HG03097 (cell line): ENCODE measurements at regions not wholly inside any gene's neighbourhood (a gene's known extent, or its start where the extent isn't known, plus 50 kb on each side); places are given as distances from the start of the nearest gene placed in this dataset.

Source experiments
- ATAC-seq: cut with Tn5 transposase; IDR thresholded peaks from one replicate; pipeline ENCODE4 v1.9.1; 2021; ENCODE audit not compliant: unreplicated experiment, low FRiP score

DNA sequence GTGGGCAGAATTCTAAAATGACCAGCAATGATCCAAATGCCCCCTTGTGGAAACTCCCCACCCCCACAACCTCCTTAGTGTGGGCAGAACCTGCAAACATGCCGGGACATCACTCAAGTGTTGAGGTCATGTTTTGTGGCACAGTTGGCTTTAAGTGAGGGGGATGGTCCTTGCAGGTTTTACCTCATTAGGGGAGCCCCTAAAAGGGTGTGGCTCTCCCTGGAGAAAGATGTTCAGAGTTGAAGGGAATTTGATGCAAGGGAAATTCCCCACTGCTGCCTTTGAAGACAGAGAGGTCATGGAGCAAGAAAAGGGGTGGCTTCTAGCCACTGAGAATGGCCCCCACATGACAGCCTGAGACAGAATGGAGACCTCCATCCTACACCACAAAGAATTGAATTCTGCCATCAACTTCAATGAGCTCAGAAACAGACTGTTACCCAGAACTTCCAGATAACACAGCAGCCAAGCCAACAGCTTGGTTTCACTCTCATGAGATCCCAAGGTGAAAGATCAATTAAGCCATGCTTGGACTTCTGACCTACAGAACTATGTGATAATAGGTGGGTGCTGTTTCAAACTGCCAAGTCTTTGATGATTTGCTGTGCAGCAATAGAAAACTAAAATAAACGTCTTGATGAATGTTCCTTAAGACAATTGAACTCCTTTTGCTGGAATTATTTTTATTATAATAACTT, 103.4 kb downstream of the MED10 start:
- ATAC-seq = no peak

DNA sequence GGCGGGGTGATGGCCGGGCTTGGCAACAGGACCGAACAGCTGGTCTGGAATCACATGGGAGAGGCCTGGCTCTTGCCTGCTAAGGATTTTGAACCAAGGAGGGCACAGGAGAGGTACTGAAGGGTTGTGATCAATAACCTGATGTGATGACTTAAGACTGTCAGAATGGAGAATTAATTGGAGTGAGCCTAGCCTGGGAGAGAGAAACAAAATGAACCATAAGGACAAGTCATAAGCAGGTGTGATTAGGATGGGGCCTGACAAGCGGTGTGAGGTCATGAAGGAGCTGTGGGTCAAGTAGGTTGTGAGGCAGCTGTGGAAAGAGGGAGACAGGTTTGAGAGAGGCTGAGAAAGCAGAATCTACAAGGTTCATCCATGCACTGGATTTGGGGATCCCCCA, 104.6 kb downstream of the MED10 start:
- no peak for ATAC-seq

DNA sequence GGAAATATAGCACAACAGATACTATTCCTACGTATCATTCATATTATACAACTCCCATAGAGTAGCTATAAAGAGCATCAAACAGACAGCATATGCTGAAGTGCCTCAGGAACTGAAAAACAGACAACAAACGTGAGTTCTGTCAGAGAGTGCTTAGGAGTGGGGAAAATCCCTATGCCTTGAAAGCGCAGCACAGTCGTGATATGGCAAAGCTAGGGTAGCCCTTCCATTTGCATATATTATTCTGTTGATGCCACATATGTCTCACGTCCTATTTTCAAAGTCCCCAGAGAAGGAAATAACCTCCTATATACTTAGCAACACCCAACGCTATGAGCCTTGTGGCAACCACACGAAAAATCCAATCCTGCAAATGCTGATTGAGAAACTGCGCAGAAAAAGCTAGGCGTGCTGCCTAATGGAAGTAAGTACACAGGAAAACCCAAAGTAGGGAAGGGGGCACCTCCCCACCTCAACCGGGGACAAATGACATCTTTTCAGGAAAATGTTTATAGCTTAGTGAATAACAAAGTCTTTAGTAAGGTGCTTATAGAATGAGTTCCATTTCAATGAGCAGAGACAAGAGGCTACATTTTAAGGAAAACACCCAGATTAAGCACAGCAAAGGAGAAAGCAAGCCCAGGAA, 105.1 kb downstream of the MED10 start:
- ATAC-seq = no peak

DNA sequence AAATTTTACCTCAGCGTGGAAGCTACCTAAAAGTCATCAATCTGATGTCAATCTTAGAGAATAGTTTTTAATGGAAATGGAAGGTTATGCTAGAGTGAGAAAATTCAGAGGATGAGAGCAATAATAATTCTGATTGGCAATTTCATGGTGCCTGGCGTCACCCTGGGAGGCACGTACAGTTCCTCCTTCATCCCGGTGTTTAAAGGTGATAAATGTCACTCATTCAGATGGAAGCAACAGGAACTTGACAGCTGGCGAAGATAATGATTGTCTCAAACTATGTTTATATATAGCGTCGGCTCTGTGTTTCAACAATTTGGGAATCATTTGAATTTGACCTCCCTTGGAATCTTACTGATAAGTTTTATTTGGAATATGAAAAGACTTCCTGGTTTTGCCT, 108.4 kb downstream of the MED10 start:
- no peak for ATAC-seq

DNA sequence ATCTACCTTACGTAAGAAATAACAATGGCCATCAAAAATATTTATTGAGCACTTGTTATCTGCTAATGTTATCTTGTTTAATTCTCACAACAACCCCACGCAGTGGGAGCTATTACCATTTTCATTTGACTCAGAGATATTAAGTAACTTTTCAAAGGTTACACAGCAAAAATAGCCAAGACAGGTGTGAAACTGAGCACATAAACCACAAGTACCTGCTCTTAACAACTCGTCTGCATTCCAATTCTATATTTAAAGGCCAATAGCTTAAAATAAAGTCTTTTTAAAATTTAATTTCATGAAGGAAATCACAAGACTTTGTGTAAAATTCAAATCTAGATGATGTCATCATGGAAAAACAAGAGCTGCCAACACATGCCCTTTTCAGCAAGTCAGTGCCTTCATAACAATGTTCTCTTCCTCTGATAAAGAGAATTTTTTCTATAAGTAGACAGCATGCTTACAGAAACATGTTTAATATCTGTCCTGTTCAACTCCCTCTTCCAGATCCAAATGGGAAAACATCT, 111.6 kb downstream of the MED10 start:
- no peak for ATAC-seq

DNA sequence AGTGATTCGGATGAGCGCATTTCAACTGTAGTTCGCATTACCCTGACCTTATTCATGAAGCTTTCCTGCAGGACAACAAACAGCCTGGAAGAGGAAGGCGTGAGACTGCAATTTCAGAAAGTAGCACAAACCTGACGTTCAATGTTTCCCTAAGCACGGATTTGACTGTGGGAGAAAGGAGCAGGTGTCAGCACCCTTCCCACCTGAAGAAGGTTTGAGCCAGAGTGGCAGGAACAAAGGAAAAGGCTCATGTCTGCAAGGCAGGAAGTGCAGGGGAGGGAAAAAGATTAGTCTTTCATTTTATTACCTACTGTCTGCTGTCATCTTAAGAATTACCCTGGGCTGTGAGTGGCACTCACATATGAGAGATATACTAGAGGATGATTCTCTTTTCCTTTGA, 114.0 kb downstream of the MED10 start:
- no peak for ATAC-seq

DNA sequence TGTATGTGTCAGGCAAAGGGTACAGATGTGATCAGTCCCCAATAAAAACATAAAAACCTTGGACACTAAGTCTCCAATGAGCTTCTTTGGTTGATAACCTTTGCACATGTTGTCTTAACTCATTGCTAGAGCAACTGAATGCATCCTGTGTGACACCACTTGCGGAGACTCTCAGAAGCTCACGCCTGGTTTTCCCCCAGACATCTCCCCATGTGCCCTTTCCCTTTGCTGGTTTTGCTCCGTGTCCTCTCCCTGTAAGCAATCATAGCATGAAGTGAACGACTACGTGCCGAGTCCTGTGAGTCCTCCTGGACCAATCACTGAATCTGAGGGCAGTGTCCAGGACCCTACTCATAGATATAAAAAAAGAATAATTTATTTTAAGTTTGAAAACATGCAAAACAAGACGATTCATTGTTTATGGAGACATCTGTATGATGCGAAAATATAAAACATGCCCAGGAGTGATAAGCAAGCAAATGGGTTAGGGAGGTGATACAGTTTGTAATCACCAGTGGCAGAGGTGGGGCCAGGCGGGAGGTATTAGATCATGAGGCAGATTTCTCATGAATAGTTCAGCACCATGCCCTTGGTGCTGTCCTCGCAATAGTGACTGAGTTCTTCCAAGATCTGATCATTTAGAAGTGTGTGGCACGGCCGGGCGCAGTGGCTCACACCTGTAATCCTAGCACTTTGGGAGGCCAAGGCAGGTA, 115.5 kb downstream of the MED10 start:
- ATAC-seq = no peak

DNA sequence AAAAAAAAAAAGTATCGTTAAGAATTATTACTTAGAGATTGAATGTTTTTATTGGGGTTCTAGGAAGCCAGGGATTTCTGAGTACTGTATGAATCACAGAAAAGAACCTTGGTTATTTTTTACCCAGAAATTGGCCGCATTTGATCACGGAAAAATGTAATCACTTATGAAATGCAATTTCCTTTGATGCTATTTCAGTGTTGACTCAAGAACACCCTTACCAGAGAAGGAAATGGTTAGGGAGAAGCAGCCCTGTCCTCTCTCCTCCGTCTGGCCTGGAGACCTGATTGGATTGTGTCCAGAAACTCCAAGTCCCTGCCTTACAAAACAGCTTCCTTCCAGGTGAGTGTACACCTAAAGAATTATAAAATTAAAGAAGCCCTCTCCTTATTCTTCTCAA, 116.7 kb downstream of the MED10 start:
- no peak for ATAC-seq

DNA sequence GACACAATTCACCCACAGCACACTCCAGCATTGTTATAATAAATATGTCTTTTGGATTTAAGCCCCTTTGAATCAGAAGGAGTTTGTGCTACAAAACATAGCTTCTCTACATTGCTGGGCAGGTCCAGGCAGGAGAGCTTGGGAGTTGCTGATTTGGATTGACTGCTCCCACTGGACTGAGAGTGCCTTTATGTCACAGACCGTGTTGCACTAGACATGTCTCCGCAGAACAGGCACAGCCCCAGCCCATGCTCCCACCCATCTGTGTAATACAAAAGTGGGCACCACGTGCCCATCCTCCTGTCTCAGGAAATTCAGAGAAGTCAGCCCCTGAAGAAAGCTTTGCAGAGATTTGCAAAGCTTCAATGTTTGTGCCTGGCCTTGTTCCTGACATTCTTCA, 117.1 kb downstream of the MED10 start:
- ATAC-seq = no peak

DNA sequence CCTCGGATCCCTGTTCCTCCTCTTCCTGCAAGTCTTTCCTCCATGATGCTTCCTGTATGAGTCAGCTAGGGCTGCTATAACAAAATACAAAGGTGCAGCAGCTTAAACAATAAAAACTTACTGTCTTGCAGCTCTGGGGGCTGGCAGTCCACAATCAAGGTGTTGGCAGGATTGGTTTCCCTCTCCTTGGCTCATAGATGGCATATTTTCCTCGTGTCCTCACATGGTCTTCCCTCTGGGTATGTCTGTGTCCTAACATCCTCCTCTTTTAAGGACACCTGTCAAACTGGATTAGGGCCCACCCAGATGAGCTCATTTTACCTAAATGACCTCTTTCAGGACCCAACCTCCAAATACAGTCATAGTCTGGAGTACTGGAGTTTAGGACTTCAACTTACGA, 117.5 kb downstream of the MED10 start:
- no peak for ATAC-seq

DNA sequence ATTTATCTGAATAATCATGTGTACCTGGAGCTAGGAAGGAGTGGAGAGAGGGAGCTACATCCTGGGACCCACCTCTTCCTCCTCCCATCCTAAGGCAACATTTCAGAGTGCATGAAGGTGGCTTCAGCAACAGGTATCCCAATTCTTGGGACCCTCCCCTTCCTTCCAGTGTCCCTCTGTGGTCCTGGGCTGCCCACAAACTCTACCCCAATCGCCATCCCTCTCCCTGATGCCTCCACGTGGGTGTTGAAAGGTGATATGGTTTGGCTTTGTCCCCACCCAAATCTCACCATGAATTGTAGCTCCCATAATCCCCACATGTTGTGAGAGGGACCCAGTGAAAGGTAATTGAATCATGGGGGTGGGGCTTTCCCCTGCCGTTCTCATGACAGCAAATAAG, 121.4 kb downstream of the MED10 start:
- no peak for ATAC-seq

DNA sequence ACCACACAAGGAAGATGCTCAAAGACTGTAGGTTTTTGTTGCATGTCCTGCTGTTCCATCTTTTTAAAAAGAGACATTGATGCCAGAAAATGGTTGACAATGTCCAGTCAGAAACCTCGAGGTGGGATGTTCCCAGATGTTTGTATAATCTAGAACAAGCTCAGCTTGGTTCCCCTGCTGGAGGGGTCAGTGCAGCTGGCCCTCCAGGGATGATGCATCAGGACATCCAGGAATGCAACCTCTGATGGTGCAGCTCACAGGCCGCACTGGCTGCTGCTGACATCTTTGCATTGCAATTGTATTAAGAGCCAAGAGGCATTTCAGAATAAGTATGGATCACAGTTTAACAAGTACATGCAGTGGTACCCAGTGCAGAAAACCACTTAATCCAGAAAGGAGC, 122.4 kb downstream of the MED10 start:
- ATAC-seq = no peak

DNA sequence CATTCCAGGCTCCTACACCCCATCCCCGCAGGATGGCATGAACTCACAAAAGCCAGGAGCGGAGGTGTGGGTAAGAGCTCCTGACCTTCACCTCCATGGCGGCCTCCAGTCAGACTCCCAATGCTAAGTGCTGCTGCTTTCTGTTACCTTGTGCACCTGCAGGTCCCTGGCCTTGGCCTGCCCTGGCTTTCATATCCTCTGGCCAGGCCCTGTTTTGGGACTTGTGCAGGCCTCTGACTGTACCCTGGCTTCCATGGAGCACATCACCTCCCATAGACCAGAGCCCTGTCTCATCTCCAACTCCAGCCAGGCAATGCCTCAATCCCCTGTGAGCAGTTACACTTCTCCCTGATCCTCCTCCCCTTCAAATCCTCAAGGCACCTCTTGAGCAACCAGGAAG, 124.5 kb downstream of the MED10 start:
- ATAC-seq = no peak

DNA sequence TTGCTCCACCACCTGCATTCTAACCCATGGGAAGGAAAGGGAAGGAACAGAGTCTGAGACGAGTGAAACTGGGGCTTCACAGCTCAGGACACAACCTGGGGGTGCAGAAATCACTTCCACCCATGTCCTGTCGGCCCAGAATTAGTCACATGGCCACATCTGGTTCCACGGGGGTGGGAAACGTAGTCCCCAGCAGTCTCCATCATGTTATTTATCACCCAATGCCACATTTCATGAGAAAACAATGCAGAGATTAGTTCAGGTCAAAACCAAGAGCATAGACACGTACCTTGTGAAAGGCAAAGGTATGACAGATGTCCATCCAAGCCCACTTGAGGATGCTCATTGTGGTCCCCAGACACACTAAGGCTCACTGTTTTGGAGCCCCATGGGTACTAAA, 125.1 kb downstream of the MED10 start:
- no peak for ATAC-seq

DNA sequence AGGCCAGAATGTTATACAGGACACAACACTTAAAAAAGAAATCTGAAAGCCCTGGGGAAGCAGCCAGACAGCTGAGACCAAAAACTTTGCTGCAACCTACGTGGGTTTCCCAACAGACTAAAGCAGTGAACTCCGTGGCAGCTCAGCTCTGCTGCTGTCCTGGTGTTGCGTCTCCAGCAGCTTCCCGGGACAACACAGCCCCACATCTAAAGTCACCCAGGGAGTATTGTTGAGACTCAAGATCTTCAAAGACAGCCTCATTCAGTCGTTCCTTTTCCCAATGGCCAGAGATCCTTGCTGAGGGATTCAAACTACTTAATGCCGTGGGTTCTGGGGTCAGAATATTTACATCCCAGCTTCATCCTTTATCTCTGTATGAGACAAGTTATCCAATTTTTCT, 125.8 kb downstream of the MED10 start:
- ATAC-seq = no peak

DNA sequence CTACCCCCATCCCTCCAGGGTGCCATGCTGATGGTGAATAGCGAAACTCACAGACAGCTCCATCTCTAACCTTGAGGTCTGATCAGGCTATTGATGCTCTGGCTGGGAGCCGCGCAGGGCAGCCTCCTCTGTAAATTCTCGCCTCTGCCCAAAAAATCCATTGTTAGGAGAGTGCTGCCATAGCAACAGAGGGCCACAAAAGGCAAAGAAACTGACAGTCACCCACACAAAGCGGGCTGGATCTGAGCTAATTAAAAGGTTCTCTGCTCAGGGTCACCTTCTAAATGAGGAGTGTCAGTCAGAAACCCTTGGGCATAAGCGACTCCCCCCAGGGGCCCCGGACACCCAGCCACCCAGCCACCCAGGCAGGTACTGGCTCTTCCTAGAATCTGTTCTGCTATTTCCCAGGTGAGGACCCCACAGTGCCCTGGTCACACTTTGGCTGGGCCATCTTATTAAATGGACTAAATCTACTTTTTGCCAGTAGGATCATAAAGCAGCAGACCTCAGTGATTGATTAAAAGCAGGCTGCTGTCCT, 126.7 kb downstream of the MED10 start:
- no peak for ATAC-seq

DNA sequence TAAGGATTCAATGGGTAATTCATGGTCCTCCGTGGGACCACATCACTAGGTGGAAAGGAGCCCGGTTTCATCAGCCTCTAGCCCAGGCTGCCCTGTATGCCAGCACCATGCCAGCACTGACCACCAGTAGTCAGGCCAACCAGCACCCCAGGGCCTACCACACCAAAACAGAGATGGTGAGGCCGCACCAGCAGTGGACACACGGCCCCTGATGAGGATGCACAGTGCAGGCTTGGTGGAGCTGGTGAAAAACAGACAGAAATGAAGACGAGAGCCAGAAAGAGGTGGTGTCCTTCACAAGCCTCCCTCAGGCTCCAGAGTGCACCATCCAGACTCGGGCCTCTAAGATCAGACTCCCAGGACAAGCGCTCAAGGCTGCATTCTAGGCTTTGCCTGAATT, 128.2 kb downstream of the MED10 start:
- ATAC-seq = no peak

DNA sequence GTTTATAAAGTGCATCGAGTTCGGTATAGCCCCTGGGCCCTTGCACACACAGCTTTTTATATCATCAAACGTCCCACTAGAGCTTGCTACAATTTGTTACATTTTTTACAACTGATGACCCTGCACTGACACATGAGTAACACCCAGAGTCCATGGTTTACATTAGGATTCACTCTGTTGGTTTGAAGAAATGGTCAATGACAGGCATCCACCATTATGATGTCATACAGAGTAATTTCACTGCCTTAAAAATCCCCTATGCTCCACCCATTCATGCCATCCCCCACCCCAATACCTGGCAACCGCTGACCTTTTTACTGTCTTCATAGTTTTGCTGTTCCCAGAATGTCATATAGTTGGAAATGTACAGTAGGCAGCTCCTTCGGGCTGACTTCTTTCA, 130.2 kb downstream of the MED10 start:
- ATAC-seq = no peak

DNA sequence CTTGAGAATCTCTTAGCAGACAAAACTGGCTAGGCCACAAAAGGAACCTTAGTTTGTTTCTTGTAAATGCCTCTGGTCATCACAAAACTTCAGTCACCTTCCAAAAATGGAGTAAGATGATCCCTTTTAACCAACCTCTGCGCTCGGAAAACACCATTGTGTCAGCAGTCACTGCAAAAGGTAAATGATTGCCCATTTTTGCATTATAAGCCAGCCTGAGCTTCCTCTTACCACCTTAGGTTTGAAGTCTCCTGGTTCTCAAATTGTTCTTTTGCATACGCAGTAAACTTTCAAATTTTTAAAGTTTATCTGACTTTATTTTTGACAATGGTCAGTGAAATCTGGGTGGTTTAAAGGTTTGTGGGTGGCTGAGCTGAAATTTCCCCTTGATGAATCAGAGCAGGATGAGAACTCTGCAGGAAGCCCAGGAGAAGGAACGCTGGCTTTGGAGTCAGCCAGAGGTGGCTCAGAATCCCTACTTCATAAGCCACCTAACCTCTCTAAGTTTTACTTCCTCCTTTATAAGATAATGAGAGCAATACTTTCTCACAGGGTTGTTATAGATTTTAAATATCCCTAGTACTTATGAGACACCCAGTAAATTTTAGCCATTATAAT, 131.4 kb downstream of the MED10 start:
- ATAC-seq = no peak

DNA sequence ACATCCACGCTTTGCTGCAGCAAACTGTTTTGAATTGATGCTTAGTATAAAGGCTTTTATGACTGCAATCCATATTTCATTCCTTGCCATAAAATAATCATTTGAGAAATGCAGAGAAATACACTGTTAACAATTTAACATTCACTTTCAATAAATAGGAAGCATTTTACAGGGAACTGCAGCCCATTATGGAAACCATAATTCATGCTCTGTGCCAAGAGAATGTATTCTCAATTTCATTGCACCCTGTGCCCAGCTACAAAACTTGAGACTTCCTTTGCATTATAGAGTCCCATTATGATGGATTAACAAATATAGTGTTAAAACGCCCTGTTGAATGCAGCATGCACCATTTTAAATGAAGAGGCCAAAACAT, 134.0 kb downstream of the MED10 start:
- ATAC-seq = no peak

DNA sequence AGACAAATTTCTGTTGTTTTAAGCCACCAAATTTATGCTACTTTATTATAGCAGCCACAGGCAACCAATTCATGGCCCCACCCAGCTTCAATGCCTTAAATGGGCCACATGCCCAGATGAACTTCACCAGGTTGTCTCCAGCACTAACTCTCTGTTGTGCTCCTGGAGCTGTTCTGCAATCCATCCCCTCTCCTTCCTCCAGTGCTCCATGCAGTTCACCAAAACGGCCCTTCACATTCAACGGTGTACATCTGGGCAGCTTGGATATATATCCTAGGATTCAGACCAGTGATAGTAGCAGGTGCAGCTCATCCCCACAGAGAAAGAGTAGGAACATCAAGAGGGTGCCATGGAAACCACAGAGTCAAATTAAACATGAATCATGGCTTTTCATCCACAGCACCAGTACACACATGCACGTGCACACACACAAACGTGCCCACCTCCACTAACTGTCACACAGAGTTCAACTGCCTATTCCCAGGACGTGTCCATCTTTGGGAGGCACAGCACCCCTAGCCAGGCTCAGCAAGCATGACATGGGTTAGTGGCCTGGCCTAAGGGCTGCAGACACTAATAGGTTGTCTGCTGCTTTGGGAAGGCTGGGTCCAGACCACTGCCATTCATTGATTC, 134.5 kb downstream of the MED10 start:
- ATAC-seq = no peak
